GM19043 (cell line): ENCODE measurements at regions not wholly inside any gene's neighbourhood (a gene's known extent, or its start where the extent isn't known, plus 50 kb on each side); places are given as distances from the start of the nearest gene placed in this dataset.
"Not testable (repeated sequence)": the region's sequence is repeated elsewhere in the genome, so short reads cannot be mapped to it uniquely, and the experiment has no call there.

Source experiments
- ATAC-seq: cut with Tn5 transposase; IDR thresholded peaks from one replicate; pipeline ENCODE4 v1.9.1; 2021; ENCODE audit warnings: low read depth; ENCODE audit not compliant: unreplicated experiment

- ATAC-seq: no peak
Observed at GRCh38 chr6:67811239-67812037, 823.6 kb upstream of the ADGRB3 start.

- not testable (repeated sequence) for ATAC-seq
Observed at GRCh38 chr6:67804808-67805207, 830.3 kb upstream of the ADGRB3 start.

- ATAC-seq: no peak
Observed at GRCh38 chr6:67802771-67803170, 832.3 kb upstream of the ADGRB3 start.

- no peak for ATAC-seq
Observed at GRCh38 chr6:67792996-67793395, 842.1 kb upstream of the ADGRB3 start.

GRCh38 chr6:67790569-67790968, 844.5 kb upstream of the ADGRB3 start:
- ATAC-seq: no peak

- not testable (repeated sequence) for ATAC-seq
Observed at GRCh38 chr6:67787119-67787518, 848.0 kb upstream of the ADGRB3 start.

- no peak for ATAC-seq
Observed at GRCh38 chr6:67779876-67780275, 855.2 kb upstream of the ADGRB3 start.

- ATAC-seq: no peak
Observed at GRCh38 chr6:67775333-67775732, 859.7 kb upstream of the ADGRB3 start.

GRCh38 chr6:67768972-67769371, 866.1 kb upstream of the ADGRB3 start:
- ATAC-seq: no peak

- ATAC-seq: not testable (repeated sequence)
Observed at GRCh38 chr6:67767046-67767822, 867.8 kb upstream of the ADGRB3 start.

- ATAC-seq: no peak
Observed at GRCh38 chr6:67766057-67766456, 869.0 kb upstream of the ADGRB3 start.

GRCh38 chr6:67759001-67759400, 876.1 kb upstream of the ADGRB3 start:
- ATAC-seq: no peak

GRCh38 chr6:67757465-67758033, 877.5 kb upstream of the ADGRB3 start:
- ATAC-seq: no peak

- no peak for ATAC-seq
Observed at GRCh38 chr6:67748521-67748920, 886.6 kb upstream of the ADGRB3 start.

- ATAC-seq: no peak
Observed at GRCh38 chr6:67736816-67737215, 898.3 kb upstream of the ADGRB3 start.

GRCh38 chr6:67736161-67736560, 898.9 kb upstream of the ADGRB3 start:
- ATAC-seq: no peak

GRCh38 chr6:67735623-67736022, 899.5 kb upstream of the ADGRB3 start:
- ATAC-seq: no peak

- no peak for ATAC-seq
Observed at GRCh38 chr6:67722861-67723261, 912.2 kb upstream of the ADGRB3 start.

- no peak for ATAC-seq
Observed at GRCh38 chr6:67717281-67717680, 917.8 kb upstream of the ADGRB3 start.

GRCh38 chr6:67706388-67706787, 928.7 kb upstream of the ADGRB3 start:
- ATAC-seq: no peak

GRCh38 chr6:67698534-67698933, 936.5 kb upstream of the ADGRB3 start:
- no peak for ATAC-seq
